ENCODE measurements at regions not wholly inside any gene's neighbourhood (a gene's known extent, or its start where the extent isn't known, plus 50 kb on each side); places are given as distances from the start of the nearest gene placed in this dataset.

DNA sequence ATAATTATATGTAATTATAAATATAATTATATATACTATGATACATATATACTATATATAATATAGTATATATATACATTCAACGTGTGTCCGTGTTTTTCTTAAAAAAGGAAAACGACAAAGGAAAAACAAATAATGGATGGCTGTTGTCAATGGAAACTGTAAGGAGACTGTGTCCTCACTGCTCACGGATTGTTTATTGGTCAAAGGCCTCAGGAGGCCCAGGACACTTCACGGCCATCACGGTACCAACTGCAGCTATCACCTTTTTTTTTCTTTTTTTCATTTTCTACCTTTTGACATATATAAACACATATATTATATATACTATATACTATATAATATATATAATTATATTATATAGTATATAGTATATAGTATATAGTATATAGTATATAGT is 113.4 kb downstream of the SPTSSA start:
- DNase-seq, result no peak

DNA sequence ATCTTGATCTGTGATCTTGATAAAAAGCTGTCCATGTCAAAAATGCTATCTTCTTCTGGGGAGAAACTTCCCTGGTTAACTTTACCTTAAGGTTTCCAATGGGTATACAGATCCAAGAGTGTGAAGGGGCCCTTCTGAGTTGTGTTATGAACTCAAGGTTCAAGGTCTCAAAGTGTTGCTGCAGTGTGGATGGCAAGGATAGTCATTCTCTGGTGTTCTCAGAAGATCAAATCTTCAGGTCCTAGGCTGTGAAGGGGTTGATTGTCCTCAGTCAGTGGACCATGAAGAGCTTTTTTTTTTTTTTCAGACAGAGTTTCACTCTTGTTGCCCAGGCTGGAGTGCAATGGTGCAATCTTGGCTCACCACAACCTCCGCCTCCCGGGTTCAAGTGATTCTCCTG is 114.4 kb downstream of the SPTSSA start:
- no peak for DNase-seq

DNA sequence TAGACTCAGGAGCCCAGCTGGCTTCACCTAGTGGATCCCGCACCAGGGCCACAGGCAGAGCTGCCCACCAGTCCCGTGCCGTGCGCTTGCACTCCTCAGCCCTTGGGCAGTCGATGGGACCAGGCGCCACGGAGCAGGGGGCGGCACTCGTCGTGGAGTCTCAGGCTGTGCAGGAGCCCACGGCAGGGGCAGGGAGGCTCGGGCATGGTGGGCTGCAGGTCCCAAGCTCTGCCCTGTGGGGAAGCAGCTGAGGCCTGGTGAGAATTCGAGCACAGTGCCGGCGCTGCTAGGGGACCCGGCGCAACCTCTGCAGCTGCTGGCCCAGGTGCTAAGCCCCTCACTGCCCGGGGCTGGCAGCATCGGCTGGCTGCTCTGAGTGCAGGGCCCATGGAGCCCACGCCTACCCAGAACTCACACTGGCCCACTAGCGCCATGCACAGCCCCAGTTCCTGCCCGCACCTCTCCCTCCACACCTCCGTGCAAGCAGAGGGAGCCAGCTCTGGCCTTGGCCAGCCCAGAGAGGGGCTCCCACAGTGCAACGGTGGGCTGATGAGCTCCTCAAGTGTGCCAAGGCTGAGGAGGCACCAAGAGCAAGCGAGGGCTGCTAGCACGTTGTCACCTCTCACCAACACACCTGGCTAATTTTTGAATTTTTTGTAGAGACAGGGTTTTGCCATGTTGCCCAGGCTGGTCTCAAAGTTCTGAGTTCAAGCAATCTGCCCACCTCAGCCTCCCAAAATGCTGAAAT is 116.1 kb downstream of the SPTSSA start:
- DNase-seq, result no peak

DNA sequence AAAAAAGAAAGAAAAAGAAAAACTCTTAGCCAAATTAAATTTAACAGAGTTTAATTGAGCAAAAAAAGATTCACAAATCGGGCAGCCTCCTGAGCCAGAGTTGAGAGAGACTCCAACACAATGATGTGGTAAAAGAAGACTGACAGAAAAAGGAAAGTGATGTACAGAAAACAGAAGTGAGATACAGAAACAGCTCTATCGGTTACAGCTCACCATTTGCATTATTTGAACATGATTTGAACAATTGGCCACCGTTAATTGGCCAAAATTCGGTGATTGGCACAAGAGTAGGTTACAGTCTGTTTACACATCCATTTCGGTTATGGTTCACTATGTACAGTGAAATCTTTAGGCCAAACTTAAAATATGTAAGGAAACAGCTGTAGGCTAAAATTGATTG is 117.7 kb downstream of the SPTSSA start:
- no peak for DNase-seq

DNA sequence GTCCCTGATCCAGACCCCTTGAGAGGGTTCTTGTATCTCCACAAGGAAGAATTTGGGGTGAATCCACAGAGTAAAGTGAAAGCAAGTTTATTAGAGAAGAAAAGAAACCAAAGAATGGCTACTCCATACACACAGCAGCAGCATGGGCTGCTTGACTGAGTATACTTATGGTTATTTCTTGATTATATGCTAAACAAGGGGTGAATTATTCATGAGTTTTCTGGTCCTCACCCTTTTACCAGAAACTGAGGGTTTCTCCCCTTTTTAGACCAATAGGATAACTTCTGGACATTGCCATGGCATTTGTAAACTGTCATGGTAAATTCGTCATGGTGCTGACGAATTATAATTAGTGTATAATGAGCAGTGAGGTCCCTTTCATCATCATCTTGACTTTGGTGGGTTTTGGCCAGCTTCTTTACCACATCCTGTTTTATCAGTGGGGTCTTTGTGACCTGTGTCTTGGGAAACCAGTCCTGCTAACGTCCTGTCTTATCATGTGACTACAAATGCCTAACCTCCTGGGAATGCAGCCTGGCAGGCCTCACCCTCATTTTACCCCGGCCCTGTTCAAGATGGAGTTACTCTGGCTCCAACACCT is 121.9 kb downstream of the SPTSSA start:
- no peak for DNase-seq

DNA sequence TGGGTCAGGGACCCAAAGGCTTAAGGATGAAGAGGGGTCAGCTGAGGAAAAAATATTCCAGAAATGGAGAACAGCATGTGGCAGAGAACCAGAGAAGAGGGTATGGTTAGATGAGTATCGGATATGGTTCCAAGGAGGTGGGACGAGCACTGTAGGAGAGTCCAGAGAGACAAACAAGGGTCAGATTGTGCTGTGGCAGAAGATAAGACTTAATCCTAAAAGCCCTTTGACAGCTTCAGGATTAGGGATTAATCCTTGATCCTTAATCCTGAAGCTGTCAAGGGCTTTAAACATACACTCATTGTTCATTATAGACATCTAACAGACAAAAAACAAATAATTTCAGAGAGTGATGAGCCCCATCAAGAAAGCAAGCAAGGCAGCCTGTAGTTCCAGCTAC is 124.0 kb downstream of the SPTSSA start:
- DNase-seq, result no peak

DNA sequence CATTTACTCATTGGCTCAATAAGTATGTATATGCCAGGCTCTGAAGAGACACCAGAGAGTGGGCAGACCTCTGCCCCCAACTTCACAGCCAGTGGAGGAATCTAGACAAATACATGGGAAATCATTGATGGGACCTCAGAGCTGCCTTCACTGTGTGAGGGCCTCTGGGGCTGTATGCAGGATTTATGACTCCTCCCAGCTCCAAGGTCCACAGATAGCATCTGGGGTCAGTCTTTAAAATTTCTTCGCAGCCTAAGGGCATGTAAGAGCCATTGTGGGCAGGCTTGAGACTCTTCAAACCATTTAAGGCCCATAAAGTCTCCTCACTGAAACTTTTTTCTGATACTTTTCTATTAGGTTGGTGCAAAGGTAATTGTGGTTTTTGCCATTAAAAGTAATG is 125.5 kb downstream of the SPTSSA start:
- DNase-seq, result no peak

DNA sequence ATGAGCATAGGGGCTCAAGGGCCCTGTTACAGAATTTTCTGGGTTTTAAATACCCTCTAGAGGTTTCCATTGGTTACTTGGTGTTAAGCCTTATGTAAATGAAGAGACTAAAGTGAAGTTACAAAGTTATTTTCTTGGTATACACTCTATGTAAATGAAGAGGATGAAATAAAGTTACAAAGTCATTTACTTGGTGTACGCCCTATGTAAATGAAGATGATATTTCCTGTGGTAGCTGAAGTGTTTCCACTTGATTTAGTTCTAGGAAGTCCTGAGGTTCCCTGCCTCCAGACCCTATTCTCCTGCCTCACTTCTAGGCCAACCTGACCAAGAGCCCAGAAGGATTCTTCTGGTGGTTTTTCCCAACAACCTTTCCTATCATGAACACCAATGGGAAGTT is 126.1 kb downstream of the SPTSSA start:
- DNase-seq, result no peak

DNA sequence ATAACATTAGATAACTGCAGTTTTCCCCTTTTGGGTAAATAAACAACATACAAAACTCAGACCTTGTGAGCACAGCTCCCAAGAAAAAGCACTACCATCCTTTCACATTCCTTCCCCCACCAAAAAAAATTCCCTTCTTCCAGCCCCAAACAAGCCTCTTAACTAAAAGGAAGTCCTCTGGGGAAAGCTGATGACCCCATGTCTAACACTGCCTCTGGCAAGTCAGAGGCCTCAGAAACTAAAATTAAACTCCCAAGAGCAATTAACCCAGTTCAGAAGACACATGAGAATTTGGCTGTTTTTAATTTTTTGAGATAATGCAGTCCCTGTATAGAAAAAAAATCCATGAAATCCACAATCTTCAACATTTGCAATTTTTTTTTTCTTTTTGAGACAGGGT is 127.7 kb downstream of the SPTSSA start:
- DNase-seq, result no peak

DNA sequence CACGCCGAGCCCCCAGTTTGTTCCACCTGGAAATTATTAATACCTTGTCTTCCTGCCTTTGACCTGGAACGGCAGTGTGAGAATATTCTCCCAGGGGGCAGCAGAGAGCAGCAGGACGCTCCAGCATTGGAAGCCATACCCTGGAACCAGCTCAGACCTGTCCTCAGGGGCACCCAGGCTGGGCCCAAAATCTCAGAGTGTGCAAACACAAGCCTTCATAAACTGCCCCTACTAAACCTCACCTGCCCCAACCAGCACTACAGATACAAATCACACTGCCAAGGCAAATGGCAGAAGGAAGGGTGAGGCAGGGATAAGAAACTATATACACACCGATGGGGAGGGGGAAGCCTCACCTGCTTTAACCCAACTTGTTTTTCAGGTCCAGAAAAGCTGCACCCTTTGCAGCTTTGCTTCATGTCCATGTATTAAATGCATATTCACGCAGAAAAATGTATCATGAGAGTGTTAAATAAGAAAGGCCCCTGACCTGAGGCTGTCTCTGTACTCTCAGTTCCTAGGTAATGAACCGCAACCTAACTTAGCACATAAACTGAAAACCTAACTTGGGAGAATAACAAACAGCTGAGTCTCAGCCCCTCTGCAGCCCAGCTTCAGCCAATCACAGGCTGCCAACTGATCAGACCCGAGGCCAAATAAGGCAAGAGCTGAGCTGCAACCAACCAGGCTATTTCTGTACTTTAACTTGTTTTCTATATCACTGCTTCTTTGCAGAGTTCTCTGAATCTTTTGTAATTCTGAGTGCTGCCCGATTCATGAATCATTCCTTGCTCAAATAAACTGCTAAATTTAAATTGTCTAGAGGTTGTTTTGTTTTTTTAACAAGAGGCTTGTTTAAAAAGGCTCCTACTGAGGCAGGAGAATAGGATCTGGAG is 130.1 kb downstream of the SPTSSA start:
- DNase-seq, result peak; percentile 62

DNA sequence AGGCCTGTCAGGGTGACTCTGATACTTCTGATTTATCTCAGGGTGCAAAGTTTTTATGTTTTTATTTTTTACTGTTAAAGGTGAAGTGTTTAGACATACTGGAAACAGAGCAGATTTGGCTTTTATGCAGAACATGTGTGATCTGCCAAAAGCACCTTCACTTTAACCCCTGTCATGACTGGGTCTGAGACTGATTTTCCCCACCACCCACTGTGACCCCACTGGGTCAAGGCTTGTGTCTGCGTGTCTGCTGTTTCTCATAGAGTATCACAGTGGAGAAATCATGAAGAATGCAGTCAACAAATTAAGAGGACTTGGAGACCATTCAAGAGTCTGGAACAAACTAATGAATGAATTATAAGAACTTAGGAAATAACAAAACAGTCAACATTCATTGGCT is 131.2 kb downstream of the SPTSSA start:
- DNase-seq, result no peak

DNA sequence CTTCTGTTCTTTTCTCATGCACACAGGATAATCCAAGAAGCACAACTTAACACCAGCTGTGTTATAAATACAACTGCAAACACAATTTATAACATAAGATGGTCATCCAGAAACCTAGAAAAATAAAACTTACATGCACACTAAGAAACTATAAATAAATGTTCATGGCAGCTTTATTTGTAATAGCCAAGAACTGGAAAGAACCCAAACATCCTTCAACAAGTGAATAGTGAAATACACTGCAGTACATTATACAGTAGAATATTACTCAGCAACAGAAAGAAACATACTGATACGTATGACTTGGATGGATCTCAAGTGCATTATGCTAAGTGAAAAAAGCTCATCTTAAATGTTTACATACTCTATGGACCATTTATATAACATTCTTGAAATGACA is 132.7 kb downstream of the SPTSSA start:
- DNase-seq, result no peak

DNA sequence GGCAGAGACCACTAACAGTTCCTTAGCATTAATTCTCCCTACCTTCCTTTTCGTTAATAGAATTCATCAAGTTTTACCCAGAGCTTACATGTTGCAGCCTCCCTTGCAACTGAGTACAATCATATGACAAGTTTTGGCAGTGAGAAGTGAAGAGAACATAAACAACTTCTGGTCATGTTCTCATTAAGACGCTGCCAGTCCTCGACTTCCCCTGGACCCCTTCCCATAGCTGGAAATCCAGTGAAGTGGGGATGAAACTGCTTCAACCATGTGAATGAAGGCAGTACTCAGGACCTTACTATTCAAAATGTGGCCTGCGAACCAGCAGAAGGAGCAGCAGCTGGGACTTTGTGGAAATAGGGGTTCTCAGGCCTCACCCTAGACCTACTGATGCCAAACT is 133.9 kb downstream of the SPTSSA start:
- no peak for DNase-seq

DNA sequence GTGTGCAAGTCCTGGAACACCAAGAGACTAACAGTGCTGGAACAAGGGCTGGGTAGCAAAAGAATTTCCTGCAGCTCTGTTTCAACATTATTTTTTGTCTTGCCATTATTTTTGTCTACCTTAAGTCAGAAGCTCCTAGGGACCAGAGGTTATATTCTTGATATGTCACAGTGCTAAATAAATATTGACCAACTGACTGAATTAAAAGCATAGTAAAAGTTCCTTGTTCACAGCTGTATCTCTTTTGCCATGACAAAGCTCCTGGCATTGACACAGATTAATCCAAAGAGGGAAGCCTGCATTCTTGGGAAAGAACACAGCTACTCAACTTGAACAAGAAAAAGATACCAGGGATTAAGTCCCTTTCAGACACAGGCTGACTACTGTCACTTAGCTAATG is 136.5 kb downstream of the SPTSSA start:
- no peak for DNase-seq

DNA sequence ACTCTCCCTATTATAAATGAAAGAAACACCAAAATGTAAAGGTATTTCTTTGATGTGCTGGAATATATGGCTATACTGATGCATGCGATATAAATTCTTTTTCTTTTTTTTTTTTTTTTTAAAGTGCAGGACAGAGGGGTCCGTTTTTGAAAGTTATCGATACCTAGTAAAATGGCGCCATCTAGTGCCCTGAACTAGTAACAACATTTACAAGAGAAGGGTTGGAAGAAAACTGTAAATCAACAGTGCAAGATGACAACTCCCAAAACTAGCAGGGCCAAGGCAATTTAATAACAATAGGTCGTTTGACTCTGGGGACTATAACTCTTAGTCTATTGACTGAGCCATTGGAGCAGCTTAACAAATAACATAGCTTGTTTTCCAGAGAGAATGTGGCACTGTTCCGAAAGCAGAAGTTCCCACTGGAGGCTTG is 137.7 kb downstream of the SPTSSA start:
- DNase-seq, result peak; percentile 47

DNA sequence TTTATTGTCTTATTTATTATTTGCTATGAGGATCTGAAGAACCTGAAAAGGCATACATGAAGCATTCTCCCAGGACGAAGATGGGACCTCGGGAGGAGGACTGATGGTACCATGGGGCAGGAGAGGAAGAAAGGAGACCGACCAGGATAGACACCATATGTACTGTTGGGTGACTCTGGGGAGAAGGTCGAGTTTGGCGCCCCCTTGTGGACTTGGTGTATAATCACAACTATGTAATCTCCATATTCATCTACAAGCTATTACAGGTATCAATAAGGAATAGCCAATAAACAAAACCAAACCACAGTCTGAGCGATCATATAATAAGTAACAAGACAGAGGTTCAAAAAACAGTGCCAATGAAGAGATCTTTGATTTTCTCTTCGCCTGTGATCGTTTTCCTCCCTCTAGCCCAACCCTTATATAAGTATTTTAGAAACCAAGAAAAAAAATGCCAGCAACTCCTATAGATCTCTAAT is 139.1 kb downstream of the SPTSSA start:
- peak; percentile 71 for DNase-seq

DNA sequence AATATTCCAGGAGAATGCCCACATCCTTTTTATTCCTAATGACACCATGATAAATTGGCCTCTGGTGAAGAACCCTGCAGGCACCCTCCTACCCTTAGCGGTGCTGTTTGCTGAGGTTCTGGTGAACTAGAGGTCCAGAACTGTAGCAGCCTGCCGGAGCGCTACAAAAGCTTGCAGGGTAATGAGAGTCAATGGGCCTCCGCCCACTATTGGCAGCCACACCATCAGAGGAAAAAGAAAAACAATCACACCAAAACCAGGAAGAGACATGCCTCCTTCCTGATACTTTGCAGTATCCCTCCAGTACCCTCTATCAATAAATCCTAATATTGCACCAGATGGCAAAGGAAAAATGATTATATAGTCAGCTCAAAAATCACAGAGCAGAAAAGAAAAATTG is 142.9 kb downstream of the SPTSSA start:
- no peak for DNase-seq

DNA sequence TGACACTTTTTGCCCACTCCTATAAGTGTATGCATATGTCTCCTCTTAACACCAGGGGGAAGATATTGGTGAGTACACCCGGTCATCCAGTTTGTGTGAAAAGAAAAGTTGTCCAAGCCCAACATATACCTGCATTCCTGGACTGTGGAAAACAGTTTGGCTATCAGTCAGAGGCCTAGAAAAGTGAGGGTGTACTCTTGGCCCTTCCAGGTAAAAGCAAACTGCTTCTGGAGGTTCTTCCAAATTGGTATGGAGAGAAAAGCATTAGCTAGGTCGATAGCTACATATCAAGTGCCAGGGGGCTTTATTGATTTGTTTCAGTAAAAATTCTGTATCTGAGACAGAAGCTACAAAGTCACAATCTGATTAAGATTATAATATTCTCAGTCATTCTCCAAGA is 144.0 kb downstream of the SPTSSA start:
- no peak for DNase-seq

DNA sequence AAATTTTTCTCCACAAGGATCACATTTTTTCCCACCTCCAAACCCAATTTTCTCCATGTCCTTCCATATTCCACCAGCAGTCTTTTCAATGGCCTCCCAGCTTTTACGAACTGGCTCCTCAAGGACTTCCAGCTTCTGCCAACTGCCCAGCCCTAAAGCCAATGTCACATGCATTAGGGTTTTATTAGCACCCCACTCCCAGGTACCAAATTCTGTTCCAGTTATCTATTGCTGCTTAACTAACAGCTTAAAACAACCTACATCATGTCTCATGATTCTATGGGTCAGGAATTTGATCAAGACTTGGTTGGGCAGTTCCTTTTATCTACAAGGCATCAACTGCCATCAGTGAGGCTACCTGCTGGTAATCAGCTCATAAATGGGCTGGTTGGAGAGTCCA is 151.3 kb downstream of the SPTSSA start:
- no peak for DNase-seq

DNA sequence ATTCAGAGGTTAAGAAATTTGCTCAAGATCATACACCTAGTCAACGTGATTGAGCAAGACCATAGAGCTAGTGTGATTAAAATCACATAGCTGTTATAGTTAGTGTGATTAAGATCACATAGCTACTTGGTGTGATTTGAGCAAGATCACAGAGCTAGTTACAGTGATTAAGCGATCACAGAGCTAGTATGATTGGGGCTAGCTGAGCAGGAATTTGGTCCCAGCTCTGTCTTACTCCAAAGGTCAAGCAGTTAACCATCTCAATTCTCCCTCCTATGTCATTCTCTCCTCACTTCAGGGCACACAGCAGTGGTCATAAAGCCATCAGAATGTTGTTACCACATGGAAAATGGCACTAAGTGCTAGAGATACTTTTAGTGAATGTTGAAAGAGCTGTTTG is 158.2 kb downstream of the SPTSSA start:
- DNase-seq, result no peak

DNA sequence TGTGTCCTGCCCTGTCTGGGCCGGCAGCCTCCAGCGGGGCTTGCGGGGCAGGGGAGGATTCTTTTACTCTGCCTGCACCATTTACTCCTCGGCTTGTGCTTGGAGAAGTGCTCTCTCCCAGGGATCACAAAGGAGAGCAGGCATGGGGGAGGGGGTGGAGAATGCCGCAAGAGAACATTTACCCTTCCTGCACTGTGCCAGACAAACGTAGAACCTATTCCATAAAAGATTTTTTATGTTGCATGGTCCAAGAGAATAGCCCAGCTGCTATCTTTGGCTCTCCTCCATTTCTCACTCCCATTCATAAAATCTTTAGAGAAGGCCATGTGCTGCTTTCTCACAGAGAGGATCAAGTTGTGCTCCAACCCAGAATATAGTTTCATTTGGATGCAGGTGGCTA is 159.4 kb downstream of the SPTSSA start:
- DNase-seq, result no peak

DNA sequence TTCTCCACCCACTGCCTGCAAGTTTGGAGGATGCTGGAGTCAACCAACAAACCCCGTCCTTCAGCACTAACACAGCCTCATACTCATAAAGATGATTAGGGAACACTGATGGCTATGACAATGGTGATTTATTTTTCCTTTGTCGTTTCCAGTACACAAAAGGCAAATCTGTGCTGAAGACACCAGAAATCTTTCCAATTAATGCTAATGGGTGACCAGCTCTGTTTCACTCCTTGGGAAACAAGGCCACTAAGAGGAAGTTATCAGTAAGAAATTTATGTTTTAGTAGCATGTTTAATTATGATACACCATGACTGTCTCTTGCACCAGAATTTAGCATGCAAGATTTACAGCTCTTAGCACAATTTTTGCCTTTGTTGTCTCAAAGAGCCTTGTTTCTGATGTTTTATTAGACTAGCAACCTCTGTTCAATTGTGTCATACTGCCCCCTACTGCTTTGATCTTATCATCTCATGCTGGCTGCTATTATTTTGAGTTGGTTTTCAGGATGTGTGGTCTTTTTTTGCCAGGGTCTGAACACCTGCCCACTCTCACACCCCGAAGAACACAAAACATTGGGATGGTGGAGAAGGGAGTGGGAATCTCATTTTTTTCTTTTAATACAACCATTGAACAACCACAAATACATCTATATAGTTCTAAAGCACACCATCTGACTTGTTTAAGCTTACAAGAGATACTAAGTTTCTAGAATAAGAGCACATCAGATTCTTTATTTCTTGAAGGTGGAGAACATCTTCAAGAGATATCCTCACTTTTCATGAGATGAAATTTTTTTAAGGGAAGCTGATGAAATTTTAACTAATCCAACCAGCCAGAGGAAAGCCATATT is 160.9 kb downstream of the SPTSSA start:
- peak; percentile 39 for DNase-seq

DNA sequence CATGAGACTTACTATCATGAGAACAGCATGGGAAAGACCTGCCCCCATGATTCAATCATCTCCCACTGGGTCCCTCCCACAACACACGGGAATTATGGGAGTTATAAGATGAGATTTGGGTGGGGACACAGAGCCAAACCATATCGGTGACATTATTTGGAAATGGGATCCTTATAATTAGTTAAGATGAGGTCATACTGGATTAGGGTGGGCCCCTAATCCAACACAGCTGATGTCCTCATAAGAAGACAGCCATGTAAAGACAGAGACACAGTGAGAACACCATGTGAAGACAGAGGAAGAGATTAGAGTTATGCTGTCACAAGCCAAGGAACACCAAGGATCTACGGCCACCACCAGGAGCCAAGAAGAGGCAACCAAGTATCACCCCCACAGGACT is 161.7 kb downstream of the SPTSSA start:
- no peak for DNase-seq
